Body of pancreas (tissue), 4 donors: ENCODE measurements at regions not wholly inside any gene's neighbourhood (a gene's known extent, or its start where the extent isn't known, plus 50 kb on each side); places are given as distances from the start of the nearest gene placed in this dataset.
"Not testable (repeated sequence)": the region's sequence is repeated elsewhere in the genome, so short reads cannot be mapped to it uniquely, and the experiment has no call there.

ENCODE experiments used
- ATAC-seq: fragments of 150-250 bp; one replicate; pipeline ENCODE4 v1.9.1; 2016
- DNase-seq, 4 donors: peaks; one replicate each; pipeline ENCODE4 v3.0.0-alpha.2; 2019
- H3K27ac ChIP-seq, 4 donors: fragments of 200-600 bp; sonication (generic); 1 replicate in 3 of 4; 2 replicates in 1 of 4; pipeline versions ENCODE4 v1.5.1 to v1.6.1; 2016 to 2019; ENCODE audit warnings: mild to moderate bottlenecking in 1 of 4, mixed read lengths in 1 of 4, moderate library complexity in 1 of 4
- H3K27me3 ChIP-seq, 2 donors: fragments of 200-600 bp; sonication (generic); one replicate each; pipeline ENCODE4 v1.6.0; 2016; ENCODE audit warnings: mild to moderate bottlenecking in 1 of 2
- H3K36me3 ChIP-seq, 2 donors: fragments of 200-600 bp; sonication (generic); replicated peaks in 1 of 2; 2 replicates each; pipeline ENCODE4 v1.5.1; 2016; ENCODE audit warnings: low read depth in 2 of 2; ENCODE audit not compliant: insufficient read depth in 1 of 2
- H3K4me1 ChIP-seq: fragments of 200-600 bp; sonication (generic); one replicate; pipeline ENCODE4 v1.6.0; 2016
- H3K4me3 ChIP-seq, 2 donors: fragments of 200-600 bp; sonication (generic); 1 replicate in 1 of 2; 2 replicates in 1 of 2; pipeline ENCODE4 v1.5.1; 2016 to 2019
- H3K9me3 ChIP-seq, 3 donors: fragments of 200-600 bp; sonication (generic); 1 replicate in 2 of 3; 2 replicates in 1 of 3; pipeline ENCODE4 v1.5.1; 2016
- CTCF ChIP-seq, 7 experiments: fragments of 450-650 bp in 4 of 7; fragments of 200-600 bp in 3 of 7; sonication (generic) in 3 of 7; IDR thresholded peaks; one replicate each; pipeline ENCODE4 v1.5.1; 2016 to 2019; ENCODE audit warnings: antibody characterized with exemption in 7 of 7
- POLR2A ChIP-seq, 3 donors: fragments of 450-650 bp; IDR thresholded peaks; one replicate each; pipeline ENCODE4 v1.6.1; 2016; ENCODE audit warnings: antibody characterized with exemption in 3 of 3, mild to moderate bottlenecking in 2 of 3
- WGBS, 2 donors: methylation state at CpG; one replicate each; pipeline ENCODE4 v1.1.5; 2017; 5-methylcytosine and 5-hydroxymethylcytosine counted together
- intact Hi-C: fragments of 100-400 bp; cut with DNase I; formaldehyde crosslinking; loops from one replicate; pipeline ENCODE4 v1.15.1; 2023

GRCh38 chr9:85487872-85488271, 253.9 kb downstream of the AGTPBP1 start:
- TF ChIP-seq CTCF (IDR thresholded peaks at IDR 0.05) (no peak), POLR2A (IDR thresholded peaks at IDR 0.05) (no peak)
- ATAC-seq (no peak), DNase-seq (no peak)
- Histone ChIP-seq H3K4me1 (no peaks in the 10 kb centered on the region), H3K9me3 (no peaks in the 10 kb centered on the region), H3K36me3 (no peaks in the 10 kb centered on the region), H3K4me3 (no peak overlapping the region), H3K27ac (no peak overlapping the region), H3K27me3 (no peaks in the 10 kb centered on the region)
- WGBS, 2 donors, result 86 to 90% methylated on average over 2 to 5 of the region's 5 CpGs
- intact Hi-C loops, result no loop called here

- no peaks in the 10 kb centered on the region for H3K4me1 ChIP-seq
- WGBS, 2 donors, result 73 to 80% methylated on average over 2 of the region's 2 CpGs
- no peaks in the 10 kb centered on the region for H3K27me3 ChIP-seq
- TF ChIP-seq POLR2A (IDR thresholded peaks at IDR 0.05) (no peak), CTCF (IDR thresholded peaks at IDR 0.05) (no peak)
- DNase-seq, result no peak
- no peaks in the 10 kb centered on the region for H3K9me3 ChIP-seq
- intact Hi-C loops, result no loop called here
- no peak for ATAC-seq
- no peaks in the 10 kb centered on the region for H3K36me3 ChIP-seq
- no peak overlapping the region for H3K4me3 ChIP-seq
- H3K27ac ChIP-seq, result no peak overlapping the region
These were observed 257.5 kb downstream of the AGTPBP1 start for GRCh38 chr9:85484235-85484634.

GRCh38 chr9:85483208-85483607, 258.5 kb downstream of the AGTPBP1 start:
- no peaks in the 10 kb centered on the region for H3K36me3 ChIP-seq
- no peak overlapping the region for H3K4me3 ChIP-seq
- DNase-seq (no peak), ATAC-seq (no peak)
- 47 to 49% methylated on average over 4 of the region's 4 CpGs for WGBS, 2 donors
- H3K27ac ChIP-seq, result no peak overlapping the region
- H3K9me3 ChIP-seq, result no peaks in the 10 kb centered on the region
- intact Hi-C loops, result no loop called here
- no peaks in the 10 kb centered on the region for H3K4me1 ChIP-seq
- no peaks in the 10 kb centered on the region for H3K27me3 ChIP-seq
- TF ChIP-seq CTCF (IDR thresholded peaks at IDR 0.05) (peak in 4 of 7 experiments; percentile 19 to 32 (median 25)), POLR2A (IDR thresholded peaks at IDR 0.05) (no peak)

- H3K27me3 ChIP-seq, result no peaks in the 10 kb centered on the region
- TF ChIP-seq CTCF (IDR thresholded peaks at IDR 0.05) (no peak), POLR2A (IDR thresholded peaks at IDR 0.05) (no peak)
- no peak overlapping the region for H3K4me3 ChIP-seq
- H3K36me3 ChIP-seq, result no peaks in the 10 kb centered on the region
- DNase-seq, result no peak
- WGBS, 2 donors, result 64 to 72% methylated on average over 1 of the region's 1 CpG
- ATAC-seq, result no peak
- no peaks in the 10 kb centered on the region for H3K4me1 ChIP-seq
- intact Hi-C loops, result no loop called here
- H3K9me3 ChIP-seq, result no peaks in the 10 kb centered on the region
- H3K27ac ChIP-seq, result no peak overlapping the region
These were observed 262.4 kb downstream of the AGTPBP1 start for GRCh38 chr9:85479305-85479704.

- peak overlapping the region in 1 of 4 donors; percentile 17 for H3K27ac ChIP-seq
- DNase-seq (no peak), ATAC-seq (no peak)
- H3K4me3 ChIP-seq, result no peak overlapping the region
- intact Hi-C loops, result no loop called here
- H3K9me3 ChIP-seq, result no peaks in the 10 kb centered on the region
- no peak for TF ChIP-seq POLR2A (IDR thresholded peaks at IDR 0.05)
- no peak for TF ChIP-seq CTCF (IDR thresholded peaks at IDR 0.05)
- H3K4me1 ChIP-seq, result no peaks in the 10 kb centered on the region
- no peaks in the 10 kb centered on the region for H3K27me3 ChIP-seq
- no peaks in the 10 kb centered on the region for H3K36me3 ChIP-seq
- 70 to 77% methylated on average over 3 of the region's 3 CpGs for WGBS, 2 donors
These were observed 262.9 kb downstream of the AGTPBP1 start for GRCh38 chr9:85478847-85479246.

GRCh38 chr9:85474896-85475295, 266.9 kb downstream of the AGTPBP1 start:
- intact Hi-C loops, H3K4me3 ChIP-seq, DNase-seq, H3K36me3 ChIP-seq, H3K27me3 ChIP-seq, H3K27ac ChIP-seq, ATAC-seq, H3K9me3 ChIP-seq, H3K4me1 ChIP-seq: not testable (repeated sequence)
